SU-DHL-6 (cell line): ENCODE measurements at regions not wholly inside any gene's neighbourhood (a gene's known extent, or its start where the extent isn't known, plus 50 kb on each side); places are given as distances from the start of the nearest gene placed in this dataset.
"Not testable (repeated sequence)": the region's sequence is repeated elsewhere in the genome, so short reads cannot be mapped to it uniquely, and the experiment has no call there.

Experiments
- EZH2phosphoT487 ChIP-seq: fragments of 200-600 bp; sonication (generic), shearing (Covaris generic); conservative IDR thresholded peaks from 2 replicates; pipeline ENCODE4 v1.6.1; 2018; ENCODE audit warnings: mild to moderate bottlenecking, antibody characterized with exemption, low read length, moderate library complexity, mixed read lengths
- TF ChIP-seq, protein P1 (sequence below): fragments of 200-600 bp; sonication (generic); IDR thresholded peaks from one replicate; pipeline ENCODE4 v1.5.1; 2017; ENCODE audit warnings: antibody characterized with exemption, mild to moderate bottlenecking, low read length, moderate library complexity; ENCODE audit not compliant: insufficient read depth, poor library complexity, severe bottlenecking

- TF ChIP-seq, protein P1, sequence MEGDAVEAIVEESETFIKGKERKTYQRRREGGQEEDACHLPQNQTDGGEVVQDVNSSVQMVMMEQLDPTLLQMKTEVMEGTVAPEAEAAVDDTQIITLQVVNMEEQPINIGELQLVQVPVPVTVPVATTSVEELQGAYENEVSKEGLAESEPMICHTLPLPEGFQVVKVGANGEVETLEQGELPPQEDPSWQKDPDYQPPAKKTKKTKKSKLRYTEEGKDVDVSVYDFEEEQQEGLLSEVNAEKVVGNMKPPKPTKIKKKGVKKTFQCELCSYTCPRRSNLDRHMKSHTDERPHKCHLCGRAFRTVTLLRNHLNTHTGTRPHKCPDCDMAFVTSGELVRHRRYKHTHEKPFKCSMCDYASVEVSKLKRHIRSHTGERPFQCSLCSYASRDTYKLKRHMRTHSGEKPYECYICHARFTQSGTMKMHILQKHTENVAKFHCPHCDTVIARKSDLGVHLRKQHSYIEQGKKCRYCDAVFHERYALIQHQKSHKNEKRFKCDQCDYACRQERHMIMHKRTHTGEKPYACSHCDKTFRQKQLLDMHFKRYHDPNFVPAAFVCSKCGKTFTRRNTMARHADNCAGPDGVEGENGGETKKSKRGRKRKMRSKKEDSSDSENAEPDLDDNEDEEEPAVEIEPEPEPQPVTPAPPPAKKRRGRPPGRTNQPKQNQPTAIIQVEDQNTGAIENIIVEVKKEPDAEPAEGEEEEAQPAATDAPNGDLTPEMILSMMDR, result not testable (repeated sequence)
- TF ChIP-seq EZH2phosphoT487, result not testable (repeated sequence)
Observed at GRCh38 chr3:171983685-171984084, 55.7 kb upstream of the FNDC3B start.
